ENCODE measurements at regions not wholly inside any gene's neighbourhood (a gene's known extent, or its start where the extent isn't known, plus 50 kb on each side); places are given as distances from the start of the nearest gene placed in this dataset.
"Not testable (repeated sequence)": the region's sequence is repeated elsewhere in the genome, so short reads cannot be mapped to it uniquely, and the experiment has no call there.

DNA sequence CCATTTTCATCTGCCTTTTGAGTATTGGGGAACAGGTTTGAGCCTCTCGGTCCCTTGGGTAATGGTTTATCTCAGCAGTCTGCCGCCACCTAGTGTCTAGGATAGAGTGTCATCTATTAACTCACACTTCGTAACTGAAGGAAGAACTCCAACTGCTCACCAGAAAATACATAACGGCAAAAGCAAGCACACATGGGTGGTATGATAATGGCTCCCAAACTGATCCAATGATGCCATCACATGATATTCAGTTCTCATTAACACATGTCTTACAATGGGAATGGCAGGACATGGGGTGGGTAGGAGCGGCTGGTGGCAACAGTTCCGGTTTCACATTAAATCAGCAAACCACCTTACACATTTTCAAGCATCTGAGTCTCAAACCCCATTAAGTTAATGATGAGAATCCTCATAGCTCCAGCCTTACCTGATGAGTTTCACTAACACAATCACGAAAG, 110.7 kb upstream of the PHACTR1 start:
- in situ Hi-C loops (cut with HindIII; ENCODE audit: low sequenced_read_pairs), result loop anchor here (25.0 kb wide), 1 partner anchor 319 kb away; the partner anchor contains the start of gene EDN1

- in situ Hi-C loops (cut with HindIII; ENCODE audit: low sequenced_read_pairs), result loop anchor here (25.0 kb wide), 1 partner anchor 319 kb away; the partner anchor contains the start of gene EDN1
These were observed 110.0 kb upstream of the PHACTR1 start for GRCh38 chr6:12606616-12607015.

DNA sequence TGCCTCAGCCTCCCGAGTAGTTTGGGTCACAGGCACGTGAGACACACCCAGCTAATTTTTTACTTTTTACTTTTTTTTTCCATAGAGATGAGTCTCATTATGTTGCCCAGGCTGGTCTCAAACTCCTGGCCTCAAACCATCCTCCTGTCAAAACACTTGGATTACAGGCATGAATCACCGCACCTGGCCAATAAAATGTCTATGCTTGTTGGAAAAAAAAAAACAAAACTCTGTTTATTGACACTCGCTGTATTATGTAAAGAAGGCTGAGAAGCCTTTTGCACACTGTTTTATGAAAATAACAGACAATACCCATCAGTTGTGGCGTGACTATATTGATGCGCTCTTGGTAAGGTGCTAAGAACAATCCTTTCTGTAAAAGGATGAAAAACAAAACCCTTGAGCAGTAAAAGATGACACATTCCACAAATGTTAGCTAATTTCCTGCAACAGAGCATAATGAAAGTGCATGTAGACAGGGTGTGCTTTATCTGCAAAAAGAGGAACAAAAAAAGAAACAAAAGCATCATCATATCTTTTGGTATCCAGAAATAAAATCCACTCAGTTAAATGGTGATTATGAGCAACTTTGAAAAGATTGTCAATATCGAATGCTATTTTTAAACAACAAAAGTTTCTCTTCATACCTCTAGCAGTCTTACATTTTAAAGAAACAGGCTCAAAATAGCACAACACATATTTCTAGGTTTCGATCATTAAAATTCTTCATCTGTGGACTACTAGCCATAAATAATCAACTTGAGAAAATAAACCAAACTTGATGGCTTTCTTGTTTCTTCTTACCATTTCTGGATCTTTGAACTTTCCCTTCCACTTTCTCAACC, 108.3 kb upstream of the PHACTR1 start:
- in situ Hi-C loops (cut with HindIII; ENCODE audit: low sequenced_read_pairs), result loop anchor here (25.0 kb wide), 1 partner anchor 321 kb away; the partner anchor contains the start of gene EDN1

DNA sequence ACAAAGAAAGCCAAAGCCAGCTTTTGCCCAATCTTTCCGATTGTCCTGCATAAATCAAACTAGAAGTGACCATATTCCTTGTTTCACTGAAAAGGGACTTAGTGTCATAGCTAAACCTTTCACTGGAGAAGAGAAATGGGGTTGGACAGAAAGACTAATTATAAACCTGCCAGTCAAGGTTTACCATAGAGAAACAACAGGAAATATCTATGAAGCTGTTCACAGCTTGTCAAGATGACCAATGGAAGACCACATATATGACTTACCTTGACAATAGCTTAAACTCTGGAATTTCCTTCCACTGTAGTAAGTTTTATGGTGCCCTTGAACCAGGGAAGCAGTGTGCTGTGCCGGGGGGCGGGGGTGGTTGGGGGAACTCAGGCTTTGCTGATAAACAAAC, 107.7 kb upstream of the PHACTR1 start:
- in situ Hi-C loops (cut with HindIII; ENCODE audit: low sequenced_read_pairs), result loop anchor here (25.0 kb wide), 1 partner anchor 322 kb away; the partner anchor contains the start of gene EDN1

- in situ Hi-C loops (cut with HindIII; ENCODE audit: low sequenced_read_pairs), result loop anchor here (25.0 kb wide), 1 partner anchor 322 kb away; the partner anchor contains the start of gene EDN1
These were observed 106.8 kb upstream of the PHACTR1 start for GRCh38 chr6:12609751-12610150.

DNA sequence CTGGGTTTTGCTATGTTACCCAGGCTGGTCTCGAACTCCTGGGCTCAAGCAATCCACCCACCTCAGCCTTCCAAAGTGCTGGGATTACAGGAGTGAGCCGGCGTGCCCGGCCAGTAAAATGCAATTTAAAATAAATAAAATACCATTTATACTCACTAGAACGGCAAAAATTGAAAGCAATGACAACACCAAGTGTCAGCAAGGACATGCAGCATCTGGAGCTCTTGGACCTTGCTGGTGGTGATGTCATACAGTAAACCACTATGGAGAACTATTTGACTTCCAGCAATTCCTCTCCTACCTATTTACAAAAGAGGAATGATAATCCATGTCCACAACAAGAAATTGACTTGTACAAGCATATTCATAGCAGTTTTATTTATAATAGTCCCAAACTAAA, 105.7 kb upstream of the PHACTR1 start:
- in situ Hi-C loops (cut with HindIII; ENCODE audit: low sequenced_read_pairs), result loop anchor here (25.0 kb wide), 1 partner anchor 324 kb away; the partner anchor contains the start of gene EDN1

GRCh38 chr6:12613811-12614210, 102.8 kb upstream of the PHACTR1 start:
- in situ Hi-C loops (cut with HindIII; ENCODE audit: low sequenced_read_pairs), result loop anchor here (25.0 kb wide), 1 partner anchor 327 kb away; the partner anchor contains the start of gene EDN1

- in situ Hi-C loops (cut with HindIII; ENCODE audit: low sequenced_read_pairs), result loop anchor here (25.0 kb wide), 1 partner anchor 327 kb away; the partner anchor contains the start of gene EDN1
These were observed 102.1 kb upstream of the PHACTR1 start for GRCh38 chr6:12614456-12614855.

DNA sequence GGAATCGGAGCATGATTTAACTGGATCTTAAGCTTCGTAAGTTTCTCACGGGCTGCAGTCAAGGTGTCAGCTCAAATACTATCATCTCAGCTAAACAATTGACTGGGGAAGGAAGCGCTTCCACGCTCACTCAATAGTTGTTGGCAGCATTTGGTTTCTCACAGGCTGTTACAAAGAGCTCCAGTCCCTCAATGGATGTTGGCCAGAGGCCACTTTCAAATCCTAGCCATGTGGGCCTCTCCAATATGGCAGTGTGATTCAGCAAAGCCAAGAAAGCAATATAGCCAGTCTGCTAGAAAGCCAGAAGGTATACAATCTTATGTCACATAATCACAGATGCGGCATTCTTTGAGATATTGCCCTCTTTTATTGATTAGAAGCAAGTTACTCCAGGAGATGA, 98.3 kb upstream of the PHACTR1 start:
- in situ Hi-C loops (cut with HindIII; ENCODE audit: low sequenced_read_pairs), result loop anchor here (25.0 kb wide), 1 partner anchor 331 kb away; the partner anchor contains the start of gene EDN1

DNA sequence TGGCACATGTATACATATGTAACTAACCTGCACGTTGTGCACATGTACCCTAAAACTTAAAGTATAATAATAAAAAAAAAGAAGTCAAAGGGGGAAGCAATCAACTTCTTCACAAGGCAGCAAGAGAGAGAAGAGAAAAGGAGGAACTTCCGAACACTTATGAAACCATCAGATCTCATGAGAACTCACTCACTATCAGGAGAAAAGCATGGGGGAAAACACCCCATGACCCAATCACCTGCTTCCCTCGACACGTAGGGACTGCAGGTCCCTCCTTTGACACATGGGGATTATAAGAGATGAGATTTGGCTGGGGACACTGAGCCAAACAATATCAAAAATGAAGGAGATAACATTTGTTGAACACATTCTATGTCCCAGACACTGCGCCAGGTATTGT, 94.8 kb upstream of the PHACTR1 start:
- in situ Hi-C loops (cut with HindIII; ENCODE audit: low sequenced_read_pairs), result loop anchor here (25.0 kb wide), 1 partner anchor 334 kb away; the partner anchor contains the start of gene EDN1

- in situ Hi-C loops (cut with HindIII; ENCODE audit: low sequenced_read_pairs), result loop anchor here (25.0 kb wide), 1 partner anchor 335 kb away; the partner anchor contains the start of gene EDN1
These were observed 94.0 kb upstream of the PHACTR1 start for GRCh38 chr6:12622566-12622965.

- in situ Hi-C loops (cut with HindIII; ENCODE audit: low sequenced_read_pairs), result loop anchor here (25.0 kb wide), 1 partner anchor 337 kb away; the partner anchor contains the start of gene EDN1
These were observed 92.3 kb upstream of the PHACTR1 start for GRCh38 chr6:12624142-12624837.

DNA sequence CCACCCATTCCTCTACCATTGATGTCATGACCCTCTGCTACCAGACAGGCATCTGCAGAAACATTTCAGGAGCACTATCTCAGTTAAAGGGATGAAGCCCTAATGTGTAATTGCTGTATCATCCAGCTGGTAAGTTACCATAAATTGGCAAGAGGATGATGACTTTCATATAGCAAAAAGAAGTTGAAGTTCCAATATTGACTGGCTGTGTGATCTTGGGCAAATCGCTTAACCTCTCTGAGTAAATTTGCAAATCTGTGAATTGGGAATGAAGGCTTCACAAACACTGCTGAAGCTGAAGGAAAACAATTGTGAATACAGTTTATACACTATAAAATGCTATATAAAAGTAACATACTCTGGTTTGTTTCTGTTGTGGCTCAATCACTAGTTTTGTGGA, 89.5 kb upstream of the PHACTR1 start:
- in situ Hi-C loops (cut with HindIII; ENCODE audit: low sequenced_read_pairs), result no loop called here

DNA sequence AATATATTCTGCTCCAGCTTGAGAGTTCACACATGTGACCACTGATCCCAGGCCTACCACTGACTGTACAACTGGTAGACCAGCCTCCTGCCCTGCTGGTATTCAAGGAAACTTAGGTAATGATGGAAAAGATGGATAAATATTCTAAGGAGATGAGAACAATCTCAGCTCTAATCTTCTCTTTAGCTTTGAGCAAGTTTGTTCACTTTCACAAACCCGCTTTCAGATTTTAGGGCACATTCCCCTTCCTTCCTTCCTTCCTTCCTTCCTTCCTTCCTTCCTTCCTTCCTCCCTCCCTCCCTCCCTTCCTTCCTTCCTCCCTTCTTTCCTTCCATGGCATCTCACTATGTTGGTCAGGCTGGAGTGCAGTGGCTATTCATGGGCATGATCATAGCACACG, 88.2 kb upstream of the PHACTR1 start:
- in situ Hi-C loops (cut with HindIII; ENCODE audit: low sequenced_read_pairs), result no loop called here

- in situ Hi-C loops (cut with HindIII; ENCODE audit: low sequenced_read_pairs), result not testable (repeated sequence)
These were observed 82.8 kb upstream of the PHACTR1 start for GRCh38 chr6:12633746-12634145.

DNA sequence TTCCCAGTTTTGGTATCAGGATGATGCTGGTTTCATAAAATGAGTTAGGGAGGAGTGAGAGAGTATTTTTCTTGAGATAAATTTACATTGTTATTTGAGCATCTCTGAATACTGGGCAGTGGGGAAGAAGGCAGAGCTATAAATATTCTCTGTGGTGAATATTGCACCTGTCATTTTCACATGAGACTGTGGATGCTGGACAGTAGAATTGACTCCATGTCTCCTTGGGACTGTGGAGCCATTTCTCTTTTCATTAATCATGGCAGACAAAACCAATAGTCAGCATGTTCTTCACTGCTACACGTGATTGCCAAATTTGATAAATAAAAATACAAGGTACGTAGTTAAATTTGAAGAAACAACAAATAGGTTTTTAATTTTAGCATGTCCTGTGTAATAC, 81.2 kb upstream of the PHACTR1 start:
- in situ Hi-C loops (cut with HindIII; ENCODE audit: low sequenced_read_pairs), result no loop called here

- in situ Hi-C loops (cut with HindIII; ENCODE audit: low sequenced_read_pairs), result no loop called here
These were observed 80.8 kb upstream of the PHACTR1 start for GRCh38 chr6:12635813-12636212.

DNA sequence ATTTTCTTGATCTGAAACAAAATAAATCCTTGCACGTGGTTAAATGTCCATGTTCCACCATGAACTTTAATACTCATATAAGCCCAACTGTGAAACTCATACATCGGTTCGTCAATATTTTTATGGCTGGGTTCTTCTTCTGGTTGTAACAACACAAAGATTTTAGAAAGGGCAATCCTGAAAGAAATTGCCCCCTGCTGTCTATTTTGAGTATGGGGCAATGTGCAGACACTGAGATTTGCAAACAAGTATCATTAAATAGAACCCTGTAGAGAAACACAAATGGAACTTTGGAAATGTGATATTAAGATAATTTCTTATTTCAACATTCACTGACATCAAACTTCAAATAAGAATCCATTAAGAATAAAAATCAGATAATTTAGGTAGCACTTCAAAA, 80.2 kb upstream of the PHACTR1 start:
- in situ Hi-C loops (cut with HindIII; ENCODE audit: low sequenced_read_pairs), result no loop called here

- in situ Hi-C loops (cut with HindIII; ENCODE audit: low sequenced_read_pairs), result no loop called here
These were observed 78.5 kb upstream of the PHACTR1 start for GRCh38 chr6:12637960-12638641.

DNA sequence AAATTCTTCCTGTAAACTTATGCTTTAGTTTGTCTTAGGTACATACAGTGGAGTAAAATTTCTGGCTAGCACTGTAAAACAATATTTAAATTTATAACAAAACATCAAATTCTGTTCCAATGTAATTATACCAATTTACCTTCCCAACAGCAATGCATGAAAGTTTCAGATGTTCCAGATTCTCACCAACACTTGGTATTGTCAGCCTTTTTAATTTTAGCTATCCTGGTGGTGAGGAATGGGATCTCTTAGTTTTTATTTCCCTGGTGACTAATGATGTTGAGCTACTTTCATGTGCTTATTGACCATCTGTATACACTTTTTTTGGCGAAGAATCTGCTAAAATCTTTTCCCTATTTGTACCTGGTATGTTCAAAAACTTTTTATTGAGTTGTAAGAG, 76.1 kb upstream of the PHACTR1 start:
- in situ Hi-C loops (cut with HindIII; ENCODE audit: low sequenced_read_pairs), result no loop called here

DNA sequence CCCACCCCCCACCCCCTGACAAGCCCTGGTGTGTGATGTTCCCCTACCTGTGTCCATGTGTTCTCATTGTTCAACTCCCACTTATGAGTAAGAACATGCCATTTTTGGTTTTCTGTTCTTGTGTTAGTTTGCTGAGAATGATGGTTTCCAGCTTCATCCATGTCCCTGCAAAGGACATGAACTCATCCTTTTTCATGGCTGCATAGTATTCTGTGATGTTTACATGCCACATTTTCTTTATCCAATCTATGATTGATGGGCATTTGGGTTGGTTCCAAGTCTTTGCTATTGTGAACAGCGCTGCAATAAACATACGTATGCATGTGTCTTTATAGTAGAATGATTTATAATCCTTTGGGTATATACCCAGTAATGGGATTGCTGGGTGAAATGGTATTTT, 74.8 kb upstream of the PHACTR1 start:
- in situ Hi-C loops (cut with HindIII; ENCODE audit: low sequenced_read_pairs), result not testable (repeated sequence)

Data from DLD1 (cell line).